HepG2 (cell line): ENCODE measurements at regions not wholly inside any gene's neighbourhood (a gene's known extent, or its start where the extent isn't known, plus 50 kb on each side); places are given as distances from the start of the nearest gene placed in this dataset.

Experiments
- ATAC-seq: fragments of 200-7000 bp; cut with Tn5 transposase; 3 replicates; pipeline ENCODE4 v1.9.1; 2020; ENCODE audit warnings: mild to moderate bottlenecking, moderate library complexity
- BruUV-seq: library from RNA; stranded (reverse); fragments of 400-500 nt; replicated peaks from 2 replicates; lab custom pipeline; 2021; lab: Mats Ljungman, UMichigan
- CTCF ChIA-PET: fragments of 300-600 bp; formaldehyde crosslinking; extraction: SDS; loops from one replicate; lab custom pipeline; 2021; ENCODE audit warnings: low total read pairs, inconsistent platforms, low intra/inter-chr PET ratio; lab: Yijun Ruan, JAX
- POLR2A ChIA-PET: fragments of 350-600 bp; sonication (Branson Sonifier 250); formaldehyde crosslinking; loops from one replicate; lab custom pipeline; 2020; ENCODE audit warnings: antibody characterized with exemption, inconsistent platforms; lab: Yijun Ruan, JAX
- DNase-seq: peaks from one replicate; pipeline ENCODE4 v3.0.0-alpha.2; 2015; ENCODE audit warnings: low spot score
- FAIRE-seq: peaks from 3 replicates; lab custom pipeline; 2011; peaks lifted over from hg19 to GRCh38; lab: Jason Lieb, UNC
- H2AFZ ChIP-seq: one replicate; pipeline ENCODE4 v1.6.1; 2011; ENCODE audit warnings: low read length, inconsistent platforms
- H3K27ac ChIP-seq: fragments of 300-600 bp; 3 replicates; pipeline ENCODE4 v1.8.0; 2011; ENCODE audit warnings: mixed run types, mild to moderate bottlenecking, mixed read lengths, low read length, inconsistent platforms; ENCODE audit not compliant: insufficient read depth; ENCODE audit errors: extremely low read length
- H3K27me3 ChIP-seq, 2 experiments: fragments of 200-600 bp in 1 of 2; 2 replicates in 1 of 2; 3 replicates in 1 of 2; pipeline versions ENCODE4 v1.6.0 to v1.8.0; 2011; ENCODE audit warnings: low read length in 2 of 2, mild to moderate bottlenecking in 2 of 2, moderate library complexity in 2 of 2, inconsistent platforms in 1 of 2; ENCODE audit not compliant: insufficient read depth in 2 of 2, control insufficient read depth in 1 of 2
- H3K36me3 ChIP-seq, 2 experiments: fragments of 200-600 bp in 1 of 2; replicated peaks in 1 of 2; 2 replicates in 1 of 2; 3 replicates in 1 of 2; pipeline versions ENCODE4 v1.5.1 to v1.8.0; 2011; ENCODE audit warnings: low read length in 2 of 2, inconsistent platforms in 1 of 2; ENCODE audit not compliant: insufficient read depth in 2 of 2, control insufficient read depth in 1 of 2
- H3K4me1 ChIP-seq: 2 replicates; pipeline ENCODE4 v1.5.1; 2012; ENCODE audit warnings: low read length, inconsistent platforms; ENCODE audit not compliant: insufficient read depth
- H3K4me2 ChIP-seq: 2 replicates; pipeline ENCODE4 v1.6.0; 2011; ENCODE audit warnings: low read depth, low read length, inconsistent platforms
- H3K4me3 ChIP-seq, 3 experiments: fragments of 200-600 bp in 1 of 3; sonication (generic), shearing (Covaris generic) in 1 of 3; replicated peaks in 1 of 3; 2 replicates each; pipeline ENCODE4 v1.5.1; 2011 to 2016; ENCODE audit warnings: low read length in 3 of 3, inconsistent platforms in 2 of 3, low read depth in 2 of 3, mild to moderate bottlenecking in 2 of 3, control low read depth in 1 of 3, mixed read lengths in 1 of 3; ENCODE audit not compliant: insufficient read depth in 1 of 3
- H3K79me2 ChIP-seq: one replicate; pipeline ENCODE4 v1.6.1; 2011; ENCODE audit warnings: low read length, inconsistent platforms; ENCODE audit not compliant: insufficient read depth
- H3K9ac ChIP-seq: 2 replicates; pipeline ENCODE4 v1.6.0; 2011; ENCODE audit warnings: mild to moderate bottlenecking, low read depth, low read length, inconsistent platforms; ENCODE audit not compliant: insufficient read depth
- H3K9me3 ChIP-seq: 2 replicates; pipeline ENCODE4 v1.5.1; 2012; ENCODE audit warnings: mild to moderate bottlenecking, low read length
- H4K20me1 ChIP-seq: 2 replicates; pipeline ENCODE4 v1.6.0; 2011; ENCODE audit warnings: inconsistent platforms, mild to moderate bottlenecking, low read length, moderate library complexity; ENCODE audit not compliant: insufficient read depth
- AHR ChIP-seq: IDR thresholded peaks from 2 replicates; pipeline ENCODE4 v1.6.1; 2018; ENCODE audit warnings: missing genetic modification reagents, missing compliant biosample characterization
- EED ChIP-seq: sonication (generic); formaldehyde crosslinking; IDR thresholded peaks from 2 replicates; pipeline ENCODE4 v1.5.0; 2020; ENCODE audit warnings: mild to moderate bottlenecking, missing genetic modification reagents
- ELF3 ChIP-seq: IDR thresholded peaks from 2 replicates; pipeline ENCODE4 v1.6.1; 2016; ENCODE audit warnings: missing genetic modification reagents, missing compliant biosample characterization
- HDAC1 ChIP-seq: sonication (generic); formaldehyde crosslinking; IDR thresholded peaks from 2 replicates; pipeline ENCODE4 v1.5.1; 2020; ENCODE audit warnings: mild to moderate bottlenecking, missing genetic modification reagents
- KLF13 ChIP-seq: sonication (generic); formaldehyde crosslinking; IDR thresholded peaks from 2 replicates; pipeline ENCODE4 v1.4.0; 2020; ENCODE audit warnings: mild to moderate bottlenecking, missing genetic modification reagents
- PBX2 ChIP-seq: IDR thresholded peaks from 2 replicates; pipeline ENCODE4 v1.6.1; 2016; ENCODE audit warnings: control low read depth
- SIN3B ChIP-seq: fragments of 150-350 bp; IDR thresholded peaks from 2 replicates; pipeline ENCODE4 v1.6.1; 2014; ENCODE audit warnings: low read length
- SP2 ChIP-seq: sonication (generic); formaldehyde crosslinking; IDR thresholded peaks from 2 replicates; pipeline ENCODE4 v1.5.1; 2020; ENCODE audit warnings: mild to moderate bottlenecking, missing genetic modification reagents
- ZFP37 ChIP-seq: sonication (generic); formaldehyde crosslinking; IDR thresholded peaks from 2 replicates; pipeline ENCODE4 v1.4.0; 2020; ENCODE audit warnings: missing genetic modification reagents, borderline replicate concordance
- ZNF589 ChIP-seq: sonication (generic); formaldehyde crosslinking; conservative IDR thresholded peaks from 2 replicates; pipeline ENCODE4 v1.8.0; 2022; ENCODE audit warnings: mild to moderate bottlenecking, moderate library complexity, missing genetic modification reagents
- ZNF766 ChIP-seq: sonication (generic); formaldehyde crosslinking; IDR thresholded peaks from 2 replicates; pipeline ENCODE4 v1.5.0; 2020; ENCODE audit warnings: missing genetic modification reagents, borderline replicate concordance
- ZNF782 ChIP-seq: sonication (generic); formaldehyde crosslinking; IDR thresholded peaks from 2 replicates; pipeline ENCODE4 v1.4.0; 2020; ENCODE audit warnings: missing genetic modification reagents, mild to moderate bottlenecking, borderline replicate concordance
- ZNF879 ChIP-seq: sonication (generic); formaldehyde crosslinking; IDR thresholded peaks from 2 replicates; pipeline ENCODE4 v1.8.1; 2023; ENCODE audit warnings: missing genetic modification reagents
- WGBS: methylation state at CpG from one replicate; pipeline ENCODE4 v1.1.6; 2017; ENCODE audit warnings: low lambda C conversion rate; 5-methylcytosine and 5-hydroxymethylcytosine counted together
- in situ Hi-C: cut with HindIII; loops from 2 replicates; pipeline ENCODE4 v1.10.0; 2017; ENCODE audit warnings: low pct_unique_long_range_greater_than_20kb; ENCODE audit not compliant: extremely low pct_ligation_motif_present
- intact Hi-C: fragments of 100-400 bp; cut with micrococcal nuclease; formaldehyde crosslinking; loops from one replicate; pipeline ENCODE4 v1.10.0; 2022; ENCODE audit not compliant: unreplicated experiment
- TF ChIP-seq, protein P1 (sequence below), 2 experiments: sonication (generic) in 1 of 2; formaldehyde crosslinking in 1 of 2; IDR thresholded peaks; 2 replicates each; pipeline versions ENCODE4 v1.4.0 to v1.6.1; 2016 to 2020; ENCODE audit warnings: borderline replicate concordance in 1 of 2, low read depth in 1 of 2, mild to moderate bottlenecking in 1 of 2, missing genetic modification reagents in 1 of 2
- TF ChIP-seq, protein P2 (sequence below): sonication (generic); formaldehyde crosslinking; IDR thresholded peaks from 2 replicates; pipeline ENCODE4 v1.8.0; 2022; ENCODE audit warnings: missing genetic modification reagents, low read depth, mild to moderate bottlenecking, borderline replicate concordance
- TF ChIP-seq, protein P3 (sequence below): fragments of 450-650 bp; IDR thresholded peaks from 2 replicates; pipeline ENCODE4 v1.6.1; 2017

DNA sequence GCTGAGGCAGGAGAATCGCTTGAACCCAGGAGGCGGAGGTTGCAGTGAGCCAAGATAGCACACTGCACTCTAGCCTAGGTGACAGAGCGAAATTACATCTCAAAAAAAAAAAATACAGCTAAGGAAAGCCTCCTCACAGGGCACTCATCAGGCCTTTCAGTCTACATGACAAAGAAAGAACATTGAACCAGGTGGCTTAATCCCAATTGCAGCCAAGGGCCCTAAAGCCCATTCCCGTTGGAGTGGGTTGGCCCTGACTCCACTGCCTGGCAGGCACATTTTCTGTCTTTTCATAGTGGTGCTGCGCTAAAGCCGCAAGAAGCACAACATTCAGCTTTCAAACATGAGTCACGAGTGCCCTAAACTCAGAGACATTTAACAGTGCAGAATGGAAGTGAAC, 372.5 kb downstream of the RNF144A start (continued):
- TF ChIP-seq, protein P1, sequence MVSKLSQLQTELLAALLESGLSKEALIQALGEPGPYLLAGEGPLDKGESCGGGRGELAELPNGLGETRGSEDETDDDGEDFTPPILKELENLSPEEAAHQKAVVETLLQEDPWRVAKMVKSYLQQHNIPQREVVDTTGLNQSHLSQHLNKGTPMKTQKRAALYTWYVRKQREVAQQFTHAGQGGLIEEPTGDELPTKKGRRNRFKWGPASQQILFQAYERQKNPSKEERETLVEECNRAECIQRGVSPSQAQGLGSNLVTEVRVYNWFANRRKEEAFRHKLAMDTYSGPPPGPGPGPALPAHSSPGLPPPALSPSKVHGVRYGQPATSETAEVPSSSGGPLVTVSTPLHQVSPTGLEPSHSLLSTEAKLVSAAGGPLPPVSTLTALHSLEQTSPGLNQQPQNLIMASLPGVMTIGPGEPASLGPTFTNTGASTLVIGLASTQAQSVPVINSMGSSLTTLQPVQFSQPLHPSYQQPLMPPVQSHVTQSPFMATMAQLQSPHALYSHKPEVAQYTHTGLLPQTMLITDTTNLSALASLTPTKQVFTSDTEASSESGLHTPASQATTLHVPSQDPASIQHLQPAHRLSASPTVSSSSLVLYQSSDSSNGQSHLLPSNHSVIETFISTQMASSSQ (IDR thresholded peaks at IDR 0.05; ENCODE audit: low read depth): no peak
- TF ChIP-seq, protein P1 (CRISPR knock-in tag; IDR thresholded peaks at IDR 0.05; ENCODE audit: borderline replicate concordance): no peak
- TF ChIP-seq SP2 (CRISPR knock-in tag) (no peak), HDAC1 (no peak), AHR (CRISPR knock-in tag) (no peak), EED (no peak), ZFP37 (CRISPR knock-in tag) (no peak), SIN3B (no peak)

- no peak overlapping the region for H3K27ac ChIP-seq
- no peaks in the 10 kb centered on the region for H4K20me1 ChIP-seq
- no peak overlapping the region for H3K4me2 ChIP-seq
- FAIRE-seq (no peak), DNase-seq (no peak), ATAC-seq (no peak)
- H3K4me3 ChIP-seq: no peak overlapping the region
- POLR2A ChIA-PET: no interaction called here
- no peak overlapping the region for H3K9ac ChIP-seq
- no peaks in the 10 kb centered on the region for H3K79me2 ChIP-seq
- 0 out of 5 replicates have a peak, but pooled peaks cover 0 to 2% of the 10 kb centered on the region in 2 experiments for H3K27me3 ChIP-seq
- no peaks in the 10 kb centered on the region for H3K4me1 ChIP-seq
- intact Hi-C loops (no loop called here), in situ Hi-C loops (no loop called here)
- no peak overlapping the region for H2AFZ ChIP-seq
- TF ChIP-seq ZNF766 (CRISPR knock-in tag): no peak
- no peak for TF ChIP-seq ZNF782 (CRISPR knock-in tag)
- no peak for TF ChIP-seq ZNF879 (CRISPR knock-in tag)
- TF ChIP-seq, protein P2, sequence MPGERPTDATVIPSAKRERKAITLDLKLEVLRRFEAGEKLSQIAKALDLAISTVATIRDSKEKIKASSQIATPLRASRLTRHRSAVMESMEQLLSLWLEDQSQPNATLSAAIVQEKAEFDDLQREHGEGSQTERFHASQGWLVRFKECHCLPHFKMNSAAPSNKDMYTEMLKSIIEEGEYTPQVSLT (CRISPR knock-in tag): no peak
- TF ChIP-seq ZNF589 (CRISPR knock-in tag): no peak
- no peak for TF ChIP-seq PBX2
- no peak for TF ChIP-seq KLF13 (CRISPR knock-in tag)
- TF ChIP-seq ELF3 (CRISPR knock-in tag): no peak
- TF ChIP-seq, protein P3, sequence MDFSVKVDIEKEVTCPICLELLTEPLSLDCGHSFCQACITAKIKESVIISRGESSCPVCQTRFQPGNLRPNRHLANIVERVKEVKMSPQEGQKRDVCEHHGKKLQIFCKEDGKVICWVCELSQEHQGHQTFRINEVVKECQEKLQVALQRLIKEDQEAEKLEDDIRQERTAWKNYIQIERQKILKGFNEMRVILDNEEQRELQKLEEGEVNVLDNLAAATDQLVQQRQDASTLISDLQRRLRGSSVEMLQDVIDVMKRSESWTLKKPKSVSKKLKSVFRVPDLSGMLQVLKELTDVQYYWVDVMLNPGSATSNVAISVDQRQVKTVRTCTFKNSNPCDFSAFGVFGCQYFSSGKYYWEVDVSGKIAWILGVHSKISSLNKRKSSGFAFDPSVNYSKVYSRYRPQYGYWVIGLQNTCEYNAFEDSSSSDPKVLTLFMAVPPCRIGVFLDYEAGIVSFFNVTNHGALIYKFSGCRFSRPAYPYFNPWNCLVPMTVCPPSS: no peak
- H3K36me3 ChIP-seq: no peaks in the 10 kb centered on the region
- no TSS peak for BruUV-seq
- WGBS: 55% methylated on average over 7 of the region's 7 CpGs
- CTCF ChIA-PET: no interaction called here
- H3K9me3 ChIP-seq: no peaks in the 10 kb centered on the region
Observed at GRCh38 chr2:7292154-7292691, 375.0 kb downstream of the RNF144A start.
